OCI-LY1 (cell line): ENCODE measurements at regions not wholly inside any gene's neighbourhood (a gene's known extent, or its start where the extent isn't known, plus 50 kb on each side); places are given as distances from the start of the nearest gene placed in this dataset.

Source experiments
- CTCF ChIP-seq: fragments of 200-600 bp; sonication (generic), shearing (Covaris generic); IDR thresholded peaks from 2 replicates; pipeline ENCODE4 v1.5.1; 2017; ENCODE audit warnings: mild to moderate bottlenecking, antibody characterized with exemption, low read length, moderate library complexity, mixed read lengths
- EZH2 ChIP-seq: fragments of 200-600 bp; sonication (generic), shearing (Covaris generic); IDR thresholded peaks from 2 replicates; pipeline ENCODE4 v1.8.0; 2017; ENCODE audit warnings: borderline replicate concordance, mixed run types, mild to moderate bottlenecking, antibody characterized with exemption, low read length, moderate library complexity, mixed read lengths

GRCh38 chr14:97312910-97313309, 515.7 kb downstream of the VRK1 start:
- TF ChIP-seq CTCF = no peak
- TF ChIP-seq EZH2 = no peak
